Glutamatergic neuron (in vitro differentiated cells): ENCODE measurements at regions not wholly inside any gene's neighbourhood (a gene's known extent, or its start where the extent isn't known, plus 50 kb on each side); places are given as distances from the start of the nearest gene placed in this dataset.

Experiments used
- DNase-seq: peaks from one replicate; pipeline ENCODE4 v3.0.0; 2022
- H3K27ac Mint-ChIP-seq: one replicate; pipeline ENCODE4 v1.8.0; 2020; ENCODE audit warnings: mild to moderate bottlenecking, mixed read lengths, inconsistent platforms; ENCODE audit not compliant: unreplicated experiment
- H3K27me3 Mint-ChIP-seq: one replicate; pipeline ENCODE4 v1.8.0; 2020; ENCODE audit warnings: mild to moderate bottlenecking, moderate library complexity, mixed read lengths, inconsistent platforms; ENCODE audit not compliant: unreplicated experiment
- H3K36me3 Mint-ChIP-seq: one replicate; pipeline ENCODE4 v1.8.0; 2020; ENCODE audit warnings: mild to moderate bottlenecking, mixed read lengths, inconsistent platforms; ENCODE audit not compliant: unreplicated experiment
- H3K4me1 Mint-ChIP-seq: one replicate; pipeline ENCODE4 v1.8.0; 2020; ENCODE audit warnings: mild to moderate bottlenecking, low read depth, mixed read lengths, inconsistent platforms; ENCODE audit not compliant: unreplicated experiment
- H3K4me3 Mint-ChIP-seq: one replicate; pipeline ENCODE4 v1.8.0; 2020; ENCODE audit warnings: mild to moderate bottlenecking, mixed read lengths, inconsistent platforms; ENCODE audit not compliant: unreplicated experiment
- H3K9me3 Mint-ChIP-seq: one replicate; pipeline ENCODE4 v1.8.0; 2020; ENCODE audit warnings: mild to moderate bottlenecking, moderate library complexity, mixed read lengths, inconsistent platforms; ENCODE audit not compliant: unreplicated experiment
- TF ChIP-seq, protein P1 (sequence below): fragments of 200-600 bp; sonication (generic); IDR thresholded peaks from one replicate; pipeline ENCODE4 v1.5.0; 2021; ENCODE audit not compliant: partially characterized antibody, unreplicated experiment

DNA sequence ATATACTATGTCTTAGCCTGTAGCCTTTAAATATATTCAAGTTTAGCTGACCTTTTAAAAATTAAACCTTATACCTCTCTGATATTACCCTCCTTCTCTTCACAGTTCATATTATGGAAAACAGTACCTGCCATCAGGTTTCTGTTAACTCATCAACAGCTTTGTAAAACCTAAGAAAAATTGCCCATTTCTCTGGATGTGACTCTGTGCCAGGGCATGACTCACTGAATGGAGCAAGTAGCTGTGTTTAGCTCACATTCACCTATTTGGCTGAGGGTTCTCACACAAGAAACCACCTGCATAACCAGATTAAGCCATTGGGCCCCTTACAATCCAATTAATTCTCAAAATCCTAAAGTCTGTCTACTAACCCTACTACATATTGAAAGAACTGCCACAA lies 678.8 kb upstream of the MARCKS start:
- Mint-ChIP-seq H3K4me1 (no peaks in the 10 kb centered on the region), H3K27me3 (no peaks in the 10 kb centered on the region), H3K36me3 (no peaks in the 10 kb centered on the region), H3K9me3 (no peaks in the 10 kb centered on the region), H3K27ac (no peak overlapping the region), H3K4me3 (no peak overlapping the region)
- no peak for DNase-seq
- TF ChIP-seq, protein P1, sequence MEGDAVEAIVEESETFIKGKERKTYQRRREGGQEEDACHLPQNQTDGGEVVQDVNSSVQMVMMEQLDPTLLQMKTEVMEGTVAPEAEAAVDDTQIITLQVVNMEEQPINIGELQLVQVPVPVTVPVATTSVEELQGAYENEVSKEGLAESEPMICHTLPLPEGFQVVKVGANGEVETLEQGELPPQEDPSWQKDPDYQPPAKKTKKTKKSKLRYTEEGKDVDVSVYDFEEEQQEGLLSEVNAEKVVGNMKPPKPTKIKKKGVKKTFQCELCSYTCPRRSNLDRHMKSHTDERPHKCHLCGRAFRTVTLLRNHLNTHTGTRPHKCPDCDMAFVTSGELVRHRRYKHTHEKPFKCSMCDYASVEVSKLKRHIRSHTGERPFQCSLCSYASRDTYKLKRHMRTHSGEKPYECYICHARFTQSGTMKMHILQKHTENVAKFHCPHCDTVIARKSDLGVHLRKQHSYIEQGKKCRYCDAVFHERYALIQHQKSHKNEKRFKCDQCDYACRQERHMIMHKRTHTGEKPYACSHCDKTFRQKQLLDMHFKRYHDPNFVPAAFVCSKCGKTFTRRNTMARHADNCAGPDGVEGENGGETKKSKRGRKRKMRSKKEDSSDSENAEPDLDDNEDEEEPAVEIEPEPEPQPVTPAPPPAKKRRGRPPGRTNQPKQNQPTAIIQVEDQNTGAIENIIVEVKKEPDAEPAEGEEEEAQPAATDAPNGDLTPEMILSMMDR, result no peak

DNA sequence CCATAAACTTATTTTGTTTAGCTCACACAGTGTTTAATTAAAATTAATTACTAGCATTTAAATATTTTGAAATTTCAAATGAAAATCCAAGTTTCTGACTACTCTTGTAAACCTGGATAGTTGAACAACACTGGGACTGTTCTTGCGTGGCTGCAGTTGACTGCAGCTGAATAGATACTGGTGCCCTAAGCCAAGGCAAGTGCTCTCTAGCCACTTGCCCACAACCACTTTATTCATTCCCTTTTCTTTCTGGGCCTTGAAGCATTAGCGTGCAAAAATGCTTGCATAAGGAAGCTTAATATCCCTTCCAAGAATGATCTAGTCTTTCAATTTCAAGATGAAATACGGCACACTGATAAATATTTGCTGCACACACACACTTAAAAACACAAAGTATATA lies 676.0 kb upstream of the MARCKS start:
- Mint-ChIP-seq H3K4me1 (no peaks in the 10 kb centered on the region), H3K9me3 (no peaks in the 10 kb centered on the region), H3K27ac (no peak overlapping the region), H3K27me3 (no peaks in the 10 kb centered on the region), H3K4me3 (no peak overlapping the region), H3K36me3 (no peaks in the 10 kb centered on the region)
- no peak for DNase-seq
- TF ChIP-seq, protein P1, result no peak

DNA sequence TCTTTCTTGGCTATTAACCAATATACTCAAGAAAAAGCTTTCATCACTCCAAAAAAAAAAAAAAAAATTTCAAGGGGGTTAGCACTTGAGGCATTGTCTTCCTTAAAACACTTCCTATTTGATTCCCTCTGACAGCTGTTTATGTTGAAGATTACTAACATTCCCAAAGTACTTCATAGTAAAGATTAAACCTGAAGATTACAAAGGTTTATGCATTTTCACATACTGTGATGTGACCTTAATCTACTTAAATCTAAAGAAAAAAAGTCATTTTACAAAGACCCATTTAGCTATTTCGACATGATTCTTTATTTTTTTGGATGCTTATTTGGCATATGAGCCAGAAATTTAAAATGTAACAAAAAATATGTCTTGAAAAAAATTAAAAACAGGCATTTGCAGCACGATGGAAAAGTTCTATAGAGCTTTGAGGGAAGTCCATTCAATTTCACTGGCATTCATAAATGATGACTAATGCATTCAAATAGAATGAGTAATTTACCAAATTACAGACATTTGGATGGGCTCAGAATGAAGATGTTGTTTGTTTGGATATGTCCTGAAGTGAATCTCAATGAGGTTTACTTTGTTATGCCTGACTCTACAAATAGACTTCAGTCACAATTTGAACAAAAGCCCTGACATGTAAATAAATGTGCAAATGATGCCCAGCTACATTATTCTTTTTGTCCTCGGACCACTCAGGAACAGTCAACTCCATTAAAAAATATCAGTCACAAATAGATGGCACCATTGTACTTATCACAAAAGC lies 674.6 kb upstream of the MARCKS start:
- no peak for DNase-seq
- H3K9me3 Mint-ChIP-seq, result no peaks in the 10 kb centered on the region
- peaks cover 2% of the 10 kb centered on the region for H3K4me1 Mint-ChIP-seq
- TF ChIP-seq, protein P1, result no peak
- H3K27me3 Mint-ChIP-seq, result no peaks in the 10 kb centered on the region
- H3K4me3 Mint-ChIP-seq, result no peak overlapping the region
- H3K36me3 Mint-ChIP-seq, result no peaks in the 10 kb centered on the region
- H3K27ac Mint-ChIP-seq, result no peak overlapping the region

DNA sequence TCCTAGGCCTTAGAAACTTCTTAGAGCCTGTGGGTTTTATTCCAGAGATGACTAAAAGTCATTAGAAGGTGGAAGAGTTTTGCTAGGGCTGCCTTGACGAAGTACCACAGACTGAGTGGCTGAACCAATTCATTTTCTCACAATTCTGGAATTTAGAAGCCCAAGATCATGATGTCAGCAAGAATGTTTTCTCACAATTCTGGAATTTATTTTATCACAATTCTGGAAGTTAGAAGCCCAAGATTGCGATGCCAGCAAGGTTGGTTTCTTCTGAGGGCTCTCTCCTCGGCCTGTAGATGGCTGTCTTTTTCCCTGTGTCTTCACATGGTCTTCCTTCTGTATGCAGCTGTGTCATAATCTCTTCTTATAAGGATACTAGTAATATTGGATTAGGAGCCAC lies 672.9 kb upstream of the MARCKS start:
- no peaks in the 10 kb centered on the region for H3K36me3 Mint-ChIP-seq
- no peak overlapping the region for H3K27ac Mint-ChIP-seq
- DNase-seq, result no peak

DNA sequence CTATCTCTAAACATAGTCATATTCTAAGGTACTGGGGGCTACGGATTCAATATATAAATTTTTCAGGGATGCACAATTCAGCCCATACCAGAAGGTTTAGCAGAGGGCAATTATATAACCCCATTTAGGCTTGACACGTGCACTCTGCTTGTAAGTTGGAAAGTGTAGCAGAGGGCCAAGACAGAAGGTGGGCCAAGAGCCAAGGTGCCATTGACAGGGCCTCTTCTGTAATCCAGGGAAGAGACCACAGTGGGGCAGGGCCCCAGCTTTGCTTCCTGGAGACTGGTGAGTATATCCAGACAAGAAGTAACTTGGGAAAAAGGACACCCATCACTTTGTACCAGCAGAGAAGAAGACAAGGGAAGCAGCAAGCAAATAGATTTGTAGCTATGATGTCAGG lies 672.4 kb upstream of the MARCKS start:
- no peak overlapping the region for H3K27ac Mint-ChIP-seq
- no peaks in the 10 kb centered on the region for H3K27me3 Mint-ChIP-seq
- TF ChIP-seq, protein P1, result no peak
- H3K4me1 Mint-ChIP-seq, result peaks cover 2% of the 10 kb centered on the region
- no peaks in the 10 kb centered on the region for H3K36me3 Mint-ChIP-seq
- no peak overlapping the region for H3K4me3 Mint-ChIP-seq
- no peak for DNase-seq
- H3K9me3 Mint-ChIP-seq, result no peaks in the 10 kb centered on the region

More for the DNA sequence above, 672.9 kb upstream of the MARCKS start:
- Mint-ChIP-seq H3K4me1 (peaks cover 2% of the 10 kb centered on the region), H3K27me3 (no peaks in the 10 kb centered on the region), H3K4me3 (no peak overlapping the region), H3K9me3 (no peaks in the 10 kb centered on the region)
- TF ChIP-seq, protein P1, result no peak
